Fibroblast of mammary gland (primary cell): ENCODE measurements at regions not wholly inside any gene's neighbourhood (a gene's known extent, or its start where the extent isn't known, plus 50 kb on each side); places are given as distances from the start of the nearest gene placed in this dataset.

ENCODE experiments used
- DNase-seq: peaks from one replicate; pipeline ENCODE4 v3.0.0-alpha.2; 2010; ENCODE audit warnings: low read depth
- H3K4me3 ChIP-seq: 2 replicates; pipeline ENCODE4 v1.5.1; 2011; ENCODE audit warnings: low read depth, mild to moderate bottlenecking, low read length, moderate library complexity; ENCODE audit not compliant: control insufficient read depth
- CTCF ChIP-seq: conservative IDR thresholded peaks from 2 replicates; pipeline ENCODE4 v1.5.1; 2011; ENCODE audit warnings: low read depth, low read length, inconsistent platforms; ENCODE audit not compliant: control insufficient read depth, insufficient read depth

GRCh38 chr13:23506807-23507291, 63.4 kb upstream of the TNFRSF19 start:
- H3K4me3 ChIP-seq, result no peak overlapping the region
- DNase-seq, result peak; percentile 66
- TF ChIP-seq CTCF, result no peak

- H3K4me3 ChIP-seq, result no peak overlapping the region
- DNase-seq, result peak; percentile 68
- no peak for TF ChIP-seq CTCF
Observed at GRCh38 chr13:23509781-23510543, 60.2 kb upstream of the TNFRSF19 start.

- H3K4me3 ChIP-seq, result no peak overlapping the region
- peak; percentile 80 for DNase-seq
- TF ChIP-seq CTCF, result no peak
Observed at GRCh38 chr13:23510544-23510916, 59.7 kb upstream of the TNFRSF19 start.

- no peak overlapping the region for H3K4me3 ChIP-seq
- peak; percentile 50 for DNase-seq
- TF ChIP-seq CTCF, result peak; percentile 25
Observed at GRCh38 chr13:23510979-23511735, 59.1 kb upstream of the TNFRSF19 start.

- DNase-seq, result no peak
- no peak overlapping the region for H3K4me3 ChIP-seq
- TF ChIP-seq CTCF, result peak; percentile 13
Observed at GRCh38 chr13:23512762-23513395, 57.3 kb upstream of the TNFRSF19 start.

GRCh38 chr13:23513455-23513854, 56.8 kb upstream of the TNFRSF19 start:
- DNase-seq, result no peak
- no peak overlapping the region for H3K4me3 ChIP-seq
- no peak for TF ChIP-seq CTCF
